Thoracic aorta (tissue), 2 donors: ENCODE measurements at regions not wholly inside any gene's neighbourhood (a gene's known extent, or its start where the extent isn't known, plus 50 kb on each side); places are given as distances from the start of the nearest gene placed in this dataset.
A peak's percentile ranks its signal among the peaks of the same experiment; 100 is the strongest.

ENCODE experiments used
- ATAC-seq: fragments of 150-250 bp; one replicate; pipeline ENCODE4 v1.8.0; 2017; ENCODE audit warnings: low read depth; ENCODE audit not compliant: insufficient number of reproducible peaks, low FRiP score
- DNase-seq: peaks from one replicate; pipeline ENCODE4 v3.0.0-alpha.2; 2020; ENCODE audit warnings: low spot score
- H3K27ac ChIP-seq, 2 donors: fragments of 200-600 bp; sonication (generic); 1 replicate in 1 of 2; 2 replicates in 1 of 2; pipeline ENCODE4 v1.5.1; 2016; ENCODE audit warnings: mild to moderate bottlenecking in 2 of 2, moderate library complexity in 2 of 2
- H3K27me3 ChIP-seq: fragments of 200-600 bp; sonication (generic); replicated peaks from 2 replicates; pipeline ENCODE4 v1.6.0; 2016; ENCODE audit warnings: mild to moderate bottlenecking; ENCODE audit not compliant: insufficient read depth
- H3K36me3 ChIP-seq: fragments of 200-600 bp; sonication (generic); one replicate; pipeline ENCODE4 v1.5.1; 2016
- H3K4me1 ChIP-seq, 2 donors: fragments of 200-600 bp; sonication (generic); 1 replicate in 1 of 2; 2 replicates in 1 of 2; pipeline versions ENCODE4 v1.5.1 to v1.6.0; 2016; ENCODE audit warnings: low read depth in 2 of 2, mild to moderate bottlenecking in 1 of 2; ENCODE audit not compliant: control insufficient read depth in 1 of 2
- H3K4me3 ChIP-seq: fragments of 200-600 bp; sonication (generic); 2 replicates; pipeline ENCODE4 v1.5.1; 2016; ENCODE audit warnings: mild to moderate bottlenecking
- H3K9me3 ChIP-seq: fragments of 200-600 bp; sonication (generic); 2 replicates; pipeline ENCODE4 v1.5.1; 2016
- TF ChIP-seq, protein P1 (sequence below): fragments of 200-600 bp; sonication (generic); IDR thresholded peaks from one replicate; pipeline ENCODE4 v1.5.1; 2019; ENCODE audit warnings: antibody characterized with exemption

DNA sequence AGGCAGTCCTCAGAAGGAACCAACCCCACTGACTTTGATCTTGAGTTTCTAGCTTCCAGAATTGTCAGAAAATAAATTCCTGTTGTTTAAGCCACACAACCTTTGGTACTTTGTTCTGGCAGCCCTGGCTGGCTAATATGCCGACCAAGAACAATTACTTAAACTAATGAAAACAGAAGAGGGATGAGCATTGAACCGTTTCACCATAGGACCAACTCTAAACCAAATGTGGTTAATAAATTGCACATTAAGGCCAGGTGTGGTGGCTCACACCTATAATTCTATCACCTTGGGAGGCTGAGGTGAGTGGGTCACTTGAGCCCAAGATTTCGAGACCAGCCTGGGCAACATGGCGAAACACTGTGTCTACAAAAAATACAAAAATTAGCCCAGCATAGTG lies 160.9 kb upstream of the RAI14 start:
- Histone ChIP-seq H3K4me3 (no peak overlapping the region), H3K27me3 (no peaks in the 10 kb centered on the region), H3K27ac (peak overlapping the region in 1 of 2 donors; percentile 45), H3K36me3 (no peaks in the 10 kb centered on the region), H3K9me3 (no peaks in the 10 kb centered on the region), H3K4me1 (peaks cover 42 to 63% of the 10 kb centered on the region in 2 donors)
- TF ChIP-seq, protein P1, sequence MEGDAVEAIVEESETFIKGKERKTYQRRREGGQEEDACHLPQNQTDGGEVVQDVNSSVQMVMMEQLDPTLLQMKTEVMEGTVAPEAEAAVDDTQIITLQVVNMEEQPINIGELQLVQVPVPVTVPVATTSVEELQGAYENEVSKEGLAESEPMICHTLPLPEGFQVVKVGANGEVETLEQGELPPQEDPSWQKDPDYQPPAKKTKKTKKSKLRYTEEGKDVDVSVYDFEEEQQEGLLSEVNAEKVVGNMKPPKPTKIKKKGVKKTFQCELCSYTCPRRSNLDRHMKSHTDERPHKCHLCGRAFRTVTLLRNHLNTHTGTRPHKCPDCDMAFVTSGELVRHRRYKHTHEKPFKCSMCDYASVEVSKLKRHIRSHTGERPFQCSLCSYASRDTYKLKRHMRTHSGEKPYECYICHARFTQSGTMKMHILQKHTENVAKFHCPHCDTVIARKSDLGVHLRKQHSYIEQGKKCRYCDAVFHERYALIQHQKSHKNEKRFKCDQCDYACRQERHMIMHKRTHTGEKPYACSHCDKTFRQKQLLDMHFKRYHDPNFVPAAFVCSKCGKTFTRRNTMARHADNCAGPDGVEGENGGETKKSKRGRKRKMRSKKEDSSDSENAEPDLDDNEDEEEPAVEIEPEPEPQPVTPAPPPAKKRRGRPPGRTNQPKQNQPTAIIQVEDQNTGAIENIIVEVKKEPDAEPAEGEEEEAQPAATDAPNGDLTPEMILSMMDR: no peak
- DNase-seq (no peak), ATAC-seq (no peak)

DNA sequence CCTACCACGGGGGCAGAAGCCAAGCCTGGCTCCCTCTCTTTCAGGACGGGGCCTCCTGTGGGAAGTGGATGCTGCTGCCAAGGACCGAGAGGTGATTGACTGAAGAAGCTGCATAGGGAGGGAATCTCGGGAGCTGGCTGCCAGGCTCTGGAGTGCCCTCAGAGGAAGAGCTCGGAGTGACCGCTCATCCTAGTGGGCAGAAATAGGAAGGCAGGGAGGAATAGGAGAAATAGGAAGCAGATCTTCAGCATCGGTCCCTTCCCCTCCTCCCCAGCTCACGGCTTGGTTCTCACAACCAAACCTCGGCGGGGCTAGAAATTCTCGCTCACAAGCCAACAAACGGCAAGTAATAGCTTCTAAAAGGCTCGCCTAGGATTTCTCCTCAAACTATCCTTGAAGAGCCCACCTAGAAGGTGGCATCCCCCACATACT lies 159.9 kb upstream of the RAI14 start:
- Histone ChIP-seq H3K4me1 (peaks cover 43 to 65% of the 10 kb centered on the region in 2 donors), H3K9me3 (no peaks in the 10 kb centered on the region), H3K36me3 (no peaks in the 10 kb centered on the region), H3K27me3 (no peaks in the 10 kb centered on the region), H3K4me3 (peak overlapping the region; percentile 33), H3K27ac (peak overlapping the region; percentile 87 to 92)
- DNase-seq (no peak), ATAC-seq (no peak)
- TF ChIP-seq, protein P1: peak; percentile 40

DNA sequence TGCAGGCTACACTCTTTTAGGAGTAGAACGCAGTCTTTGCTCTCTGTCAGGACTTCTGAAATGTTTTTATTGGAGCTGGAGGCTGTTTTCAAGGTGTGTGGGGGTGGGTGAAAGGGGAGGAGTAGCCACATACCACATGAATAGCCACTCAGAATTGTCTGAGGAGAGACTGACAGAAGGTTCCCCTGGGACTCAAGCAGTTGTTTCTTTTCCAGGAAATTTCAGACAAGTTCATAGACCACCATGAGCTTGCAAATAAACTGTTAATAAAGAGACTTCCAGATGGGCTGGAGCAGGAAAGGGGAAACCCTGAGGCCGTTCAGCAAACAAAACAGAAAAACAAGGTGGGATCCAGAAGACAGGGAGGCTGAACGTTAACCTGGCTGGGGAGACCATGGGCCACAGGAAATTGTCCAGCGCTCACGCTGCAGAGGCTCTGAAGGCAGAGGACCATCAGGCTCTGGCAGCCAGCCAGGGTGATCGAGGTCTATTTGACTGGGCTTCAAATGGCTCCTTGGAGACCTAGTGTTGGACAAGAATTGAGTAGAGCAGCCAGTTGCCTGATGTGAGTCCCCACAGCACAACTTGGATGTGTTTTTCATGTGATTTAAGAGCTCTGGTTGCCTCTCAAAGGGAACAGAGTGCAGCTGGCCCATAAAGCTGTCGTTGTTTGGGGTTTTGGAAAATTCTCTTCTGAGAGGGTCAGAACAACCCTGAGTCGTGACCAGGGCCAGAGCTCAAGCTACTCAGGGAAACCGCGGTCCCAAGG lies 159.2 kb upstream of the RAI14 start:
- DNase-seq (no peak), ATAC-seq (no peak)

DNA sequence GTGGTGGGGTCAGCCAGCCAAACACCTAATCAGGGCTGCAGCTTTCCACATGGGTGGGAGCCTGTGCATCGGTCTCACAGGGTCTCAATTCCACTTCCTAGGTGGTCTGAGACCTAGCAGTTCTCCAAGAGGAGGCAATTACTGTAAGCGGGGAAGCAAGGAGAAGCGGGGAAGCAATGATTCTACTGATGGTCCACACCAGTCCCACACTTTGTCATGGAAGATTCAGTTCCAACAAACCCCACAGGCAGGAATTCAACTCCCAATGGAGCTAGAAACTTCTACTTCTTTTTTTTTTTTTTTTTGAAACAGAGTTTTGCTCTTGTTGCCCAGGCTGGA lies 158.7 kb upstream of the RAI14 start:
- TF ChIP-seq, protein P1: no peak
- Histone ChIP-seq H3K9me3 (no peaks in the 10 kb centered on the region), H3K4me1 (peaks cover 46 to 62% of the 10 kb centered on the region in 2 donors), H3K4me3 (no peak overlapping the region), H3K27me3 (no peaks in the 10 kb centered on the region), H3K36me3 (no peaks in the 10 kb centered on the region), H3K27ac (peak overlapping the region; percentile 87 to 92)
- no peak for ATAC-seq
- no peak for DNase-seq

More for the DNA sequence above, 159.2 kb upstream of the RAI14 start:
- Histone ChIP-seq H3K9me3 (no peaks in the 10 kb centered on the region), H3K27me3 (no peaks in the 10 kb centered on the region), H3K36me3 (no peaks in the 10 kb centered on the region), H3K4me3 (peak overlapping the region; percentile 33), H3K27ac (peak overlapping the region; percentile 87 to 92), H3K4me1 (peaks cover 43 to 60% of the 10 kb centered on the region in 2 donors)
- TF ChIP-seq, protein P1: no peak

DNA sequence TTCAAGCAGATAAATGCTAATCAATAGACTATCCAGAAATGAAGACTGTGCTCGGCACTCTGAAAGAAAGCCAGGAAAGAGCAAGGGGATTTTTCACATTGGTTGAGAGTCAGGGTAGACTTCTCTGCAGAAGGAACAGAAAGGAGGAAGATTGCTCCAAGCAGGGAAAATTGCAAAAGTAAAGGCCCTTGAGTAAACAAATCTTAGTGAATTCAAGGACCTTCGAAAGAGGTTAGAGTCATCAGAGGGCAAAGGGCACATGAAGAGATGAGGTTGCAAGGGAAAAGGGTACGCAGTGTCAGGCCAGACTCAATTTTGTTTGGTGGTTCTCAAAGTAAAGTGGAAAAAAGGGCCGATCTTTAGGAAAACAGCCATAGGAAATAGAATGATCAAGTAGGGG lies 157.6 kb upstream of the RAI14 start:
- peak overlapping the region; percentile 87 to 92 for H3K27ac ChIP-seq
- peaks cover 55 to 73% of the 10 kb centered on the region in 2 donors for H3K4me1 ChIP-seq
- no peaks in the 10 kb centered on the region for H3K27me3 ChIP-seq
- H3K9me3 ChIP-seq: no peaks in the 10 kb centered on the region
- DNase-seq: no peak
- H3K36me3 ChIP-seq: no peaks in the 10 kb centered on the region
- TF ChIP-seq, protein P1: no peak
- no peak for ATAC-seq
- H3K4me3 ChIP-seq: no peak overlapping the region
